WTC11 (cell line): ENCODE measurements at regions not wholly inside any gene's neighbourhood (a gene's known extent, or its start where the extent isn't known, plus 50 kb on each side); places are given as distances from the start of the nearest gene placed in this dataset.

Experiments used
- ATAC-seq: fragments of 200-7000 bp; cut with Tn5 transposase; 2 replicates; pipeline ENCODE4 v1.10.0; 2021; ENCODE audit warnings: mild to moderate bottlenecking, moderate library complexity
- CTCF ChIA-PET: fragments of 300-600 bp; sonication (Branson Sonifier 250); formaldehyde crosslinking; loops from one replicate; lab custom pipeline; 2021; ENCODE audit warnings: antibody characterized with exemption; lab: Charles Lee
- POLR2A ChIA-PET: fragments of 350-600 bp; sonication (Branson Sonifier 250); formaldehyde crosslinking; loops from one replicate; lab custom pipeline; 2021; ENCODE audit warnings: antibody characterized with exemption; lab: Charles Lee
- DNase-seq: peaks from one replicate; pipeline ENCODE4 v3.0.0; 2021; ENCODE audit warnings: low spot score
- H3K27ac Mint-ChIP-seq: 2 replicates; pipeline ENCODE4 v1.8.0; 2021; ENCODE audit warnings: mixed read lengths
- H3K27me3 Mint-ChIP-seq: 2 replicates; pipeline ENCODE4 v1.8.0; 2021; ENCODE audit warnings: low read depth, mild to moderate bottlenecking, moderate library complexity, mixed read lengths
- H3K36me3 Mint-ChIP-seq: 2 replicates; pipeline ENCODE4 v1.8.0; 2021; ENCODE audit warnings: mixed read lengths
- H3K4me1 Mint-ChIP-seq: 2 replicates; pipeline ENCODE4 v1.8.0; 2022; ENCODE audit warnings: mixed read lengths
- H3K4me3 Mint-ChIP-seq: 2 replicates; pipeline ENCODE4 v1.8.0; 2021; ENCODE audit warnings: mild to moderate bottlenecking, moderate library complexity, mixed read lengths
- H3K9me3 Mint-ChIP-seq: 2 replicates; pipeline ENCODE4 v1.8.0; 2021; ENCODE audit warnings: mixed read lengths
- ARID4B ChIP-seq: sonication (generic); formaldehyde crosslinking; IDR thresholded peaks from 2 replicates; pipeline ENCODE4 v1.8.0; 2023; ENCODE audit warnings: missing genetic modification reagents, mild to moderate bottlenecking, borderline replicate concordance
- CREB1 ChIP-seq: sonication (generic); formaldehyde crosslinking; IDR thresholded peaks from 2 replicates; pipeline ENCODE4 v1.8.0; 2023; ENCODE audit warnings: mild to moderate bottlenecking, missing genetic modification reagents
- E2F1 ChIP-seq: sonication (generic); formaldehyde crosslinking; IDR thresholded peaks from 2 replicates; pipeline ENCODE4 v1.8.0; 2022; ENCODE audit warnings: mild to moderate bottlenecking, missing genetic modification reagents
- MLX ChIP-seq: sonication (generic); formaldehyde crosslinking; IDR thresholded peaks from 2 replicates; pipeline ENCODE4 v1.8.1; 2023; ENCODE audit warnings: mild to moderate bottlenecking, missing genetic modification reagents, moderate library complexity
- MYBL2 ChIP-seq: sonication (generic); formaldehyde crosslinking; IDR thresholded peaks from 2 replicates; pipeline ENCODE4 v1.8.1; 2023; ENCODE audit warnings: mild to moderate bottlenecking, moderate library complexity, missing genetic modification reagents
- NFATC4 ChIP-seq: fragments of 250-450 bp; sonication (Bioruptor Pico); IDR thresholded peaks from 2 replicates; pipeline ENCODE4 v1.9.0; 2021; ENCODE audit warnings: mild to moderate bottlenecking
- NR2C2 ChIP-seq: sonication (generic); formaldehyde crosslinking; IDR thresholded peaks from 2 replicates; pipeline ENCODE4 v1.8.0; 2022; ENCODE audit warnings: mild to moderate bottlenecking, missing genetic modification reagents
- NR3C1 ChIP-seq: sonication (generic); formaldehyde crosslinking; conservative IDR thresholded peaks from 2 replicates; pipeline ENCODE4 v1.8.1; 2023; ENCODE audit warnings: low read depth, mild to moderate bottlenecking, missing genetic modification reagents
- PRDM15 ChIP-seq: sonication (generic); formaldehyde crosslinking; IDR thresholded peaks from 2 replicates; pipeline ENCODE4 v1.8.0; 2022; ENCODE audit warnings: missing genetic modification reagents
- SMAD4 ChIP-seq: sonication (generic); formaldehyde crosslinking; IDR thresholded peaks from 2 replicates; pipeline ENCODE4 v1.8.0; 2022; ENCODE audit warnings: mild to moderate bottlenecking, missing genetic modification reagents
- SOX15 ChIP-seq: fragments of 250-450 bp; sonication (Bioruptor Pico); IDR thresholded peaks from 2 replicates; pipeline ENCODE4 v1.9.0; 2021; ENCODE audit warnings: mild to moderate bottlenecking
- SP1 ChIP-seq: sonication (generic); formaldehyde crosslinking; conservative IDR thresholded peaks from 2 replicates; pipeline ENCODE4 v1.8.1; 2022; ENCODE audit warnings: missing genetic modification reagents
- USF2 ChIP-seq: sonication (generic); formaldehyde crosslinking; IDR thresholded peaks from 2 replicates; pipeline ENCODE4 v1.8.1; 2023; ENCODE audit warnings: mild to moderate bottlenecking, missing genetic modification reagents, moderate library complexity
- ZMAT4 ChIP-seq: fragments of 250-450 bp; sonication (Bioruptor Pico); IDR thresholded peaks from 2 replicates; pipeline ENCODE4 v1.9.0; 2021; ENCODE audit warnings: mild to moderate bottlenecking
- ZNF219 ChIP-seq: sonication (generic); formaldehyde crosslinking; IDR thresholded peaks from 2 replicates; pipeline ENCODE4 v1.8.0; 2023; ENCODE audit warnings: missing genetic modification reagents, mild to moderate bottlenecking, borderline replicate concordance
- ZNF232 ChIP-seq: sonication (generic); formaldehyde crosslinking; IDR thresholded peaks from 2 replicates; pipeline ENCODE4 v1.8.0; 2022; ENCODE audit warnings: mild to moderate bottlenecking, missing genetic modification reagents
- ZNF263 ChIP-seq: sonication (generic); formaldehyde crosslinking; IDR thresholded peaks from 2 replicates; pipeline ENCODE4 v1.8.1; 2022; ENCODE audit warnings: low read depth, mild to moderate bottlenecking, moderate library complexity, missing genetic modification reagents
- ZNF317 ChIP-seq: sonication (generic); formaldehyde crosslinking; IDR thresholded peaks from 2 replicates; pipeline ENCODE4 v1.8.1; 2023; ENCODE audit warnings: low read depth, mild to moderate bottlenecking, moderate library complexity, missing genetic modification reagents, borderline replicate concordance

- TF ChIP-seq ZMAT4 (CRISPR knock-in tag) (no peak), SMAD4 (CRISPR knock-in tag) (no peak), ZNF317 (no peak), NFATC4 (CRISPR knock-in tag) (no peak), ARID4B (CRISPR knock-in tag) (no peak), E2F1 (CRISPR knock-in tag) (no peak), USF2 (CRISPR knock-in tag) (no peak)
Measured at GRCh38 chr7:12833829-12834228, 146.4 kb downstream of the ARL4A start (continued).

GRCh38 chr7:12834782-12835181 is 147.3 kb downstream of the ARL4A start:
- ATAC-seq (no peak), DNase-seq (no peak)
- Mint-ChIP-seq H3K9me3 (peaks cover 32% of the 10 kb centered on the region), H3K4me1 (peaks cover 6% of the 10 kb centered on the region), H3K36me3 (peaks cover 25% of the 10 kb centered on the region), H3K27me3 (no peaks in the 10 kb centered on the region), H3K27ac (no peak overlapping the region), H3K4me3 (no peak overlapping the region)
- POLR2A ChIA-PET: no interaction called here
- CTCF ChIA-PET: interaction anchor here (1.4 kb wide), 1 partner anchor 148 kb away, joined by 3 read pairs; no protein-coding TSS in a partner anchor
- TF ChIP-seq MYBL2 (CRISPR knock-in tag) (no peak), ARID4B (CRISPR knock-in tag) (no peak), ZNF219 (CRISPR knock-in tag) (no peak), NR3C1 (CRISPR knock-in tag) (no peak), ZNF232 (no peak), NR2C2 (CRISPR knock-in tag) (no peak), ZNF263 (CRISPR knock-in tag) (no peak), PRDM15 (CRISPR knock-in tag) (no peak), SOX15 (CRISPR knock-in tag) (no peak), CREB1 (CRISPR knock-in tag) (no peak), SP1 (CRISPR knock-in tag) (no peak), MLX (CRISPR knock-in tag) (no peak)
